GM10266 (cell line): ENCODE measurements at regions not wholly inside any gene's neighbourhood (a gene's known extent, or its start where the extent isn't known, plus 50 kb on each side); places are given as distances from the start of the nearest gene placed in this dataset.

Source experiments
- DNase-seq: peaks from one replicate; pipeline ENCODE4 v3.0.0; 2012; ENCODE audit errors: extremely low spot score
- TF ChIP-seq, protein P1 (sequence below): IDR thresholded peaks from 2 replicates; pipeline ENCODE4 v1.5.1; 2012; ENCODE audit warnings: mild to moderate bottlenecking, low read depth; ENCODE audit not compliant: control insufficient read depth, insufficient read depth; ENCODE audit errors: missing control alignments

DNA sequence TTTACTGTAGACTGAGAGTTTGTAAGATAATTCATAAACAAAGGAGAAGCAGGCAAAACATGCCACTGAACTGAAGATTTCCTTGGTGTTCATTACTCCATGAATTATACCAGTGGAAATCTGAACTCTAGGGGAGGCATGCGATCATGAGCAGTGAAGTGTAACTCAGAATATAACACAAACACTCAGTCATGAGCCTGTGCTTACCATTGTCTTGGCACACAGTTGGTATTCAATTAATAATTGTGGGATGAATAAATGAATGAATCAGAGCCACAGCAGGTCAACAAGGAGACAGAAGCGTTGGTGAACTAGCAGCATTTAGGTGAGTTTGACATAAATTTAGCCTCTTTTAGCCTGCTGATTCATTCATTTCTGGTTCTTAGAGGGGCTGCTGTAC lies 263.5 kb upstream of the DKK2 start:
- TF ChIP-seq, protein P1, sequence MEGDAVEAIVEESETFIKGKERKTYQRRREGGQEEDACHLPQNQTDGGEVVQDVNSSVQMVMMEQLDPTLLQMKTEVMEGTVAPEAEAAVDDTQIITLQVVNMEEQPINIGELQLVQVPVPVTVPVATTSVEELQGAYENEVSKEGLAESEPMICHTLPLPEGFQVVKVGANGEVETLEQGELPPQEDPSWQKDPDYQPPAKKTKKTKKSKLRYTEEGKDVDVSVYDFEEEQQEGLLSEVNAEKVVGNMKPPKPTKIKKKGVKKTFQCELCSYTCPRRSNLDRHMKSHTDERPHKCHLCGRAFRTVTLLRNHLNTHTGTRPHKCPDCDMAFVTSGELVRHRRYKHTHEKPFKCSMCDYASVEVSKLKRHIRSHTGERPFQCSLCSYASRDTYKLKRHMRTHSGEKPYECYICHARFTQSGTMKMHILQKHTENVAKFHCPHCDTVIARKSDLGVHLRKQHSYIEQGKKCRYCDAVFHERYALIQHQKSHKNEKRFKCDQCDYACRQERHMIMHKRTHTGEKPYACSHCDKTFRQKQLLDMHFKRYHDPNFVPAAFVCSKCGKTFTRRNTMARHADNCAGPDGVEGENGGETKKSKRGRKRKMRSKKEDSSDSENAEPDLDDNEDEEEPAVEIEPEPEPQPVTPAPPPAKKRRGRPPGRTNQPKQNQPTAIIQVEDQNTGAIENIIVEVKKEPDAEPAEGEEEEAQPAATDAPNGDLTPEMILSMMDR: no peak
- no peak for DNase-seq

DNA sequence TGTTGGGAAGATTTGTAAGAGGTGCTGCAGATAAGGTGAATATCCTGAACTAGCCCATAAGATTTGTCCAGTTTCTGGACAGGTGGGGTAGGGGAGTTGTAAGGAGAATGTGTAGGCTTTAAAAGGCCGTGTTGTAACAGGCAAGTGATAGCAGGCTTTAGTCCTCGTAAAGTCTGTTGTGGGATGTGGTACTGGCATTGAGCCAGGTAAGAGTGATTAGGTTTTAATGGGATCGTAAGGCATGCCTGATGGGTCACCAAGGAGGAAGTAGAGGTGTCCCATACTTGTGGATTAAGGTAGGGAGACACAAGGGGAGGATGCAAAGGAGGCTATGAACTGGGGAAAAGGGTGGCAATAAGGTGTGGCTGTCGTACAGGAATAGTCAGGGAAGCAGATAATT lies 256.9 kb upstream of the DKK2 start:
- no peak for DNase-seq
- TF ChIP-seq, protein P1: no peak

DNA sequence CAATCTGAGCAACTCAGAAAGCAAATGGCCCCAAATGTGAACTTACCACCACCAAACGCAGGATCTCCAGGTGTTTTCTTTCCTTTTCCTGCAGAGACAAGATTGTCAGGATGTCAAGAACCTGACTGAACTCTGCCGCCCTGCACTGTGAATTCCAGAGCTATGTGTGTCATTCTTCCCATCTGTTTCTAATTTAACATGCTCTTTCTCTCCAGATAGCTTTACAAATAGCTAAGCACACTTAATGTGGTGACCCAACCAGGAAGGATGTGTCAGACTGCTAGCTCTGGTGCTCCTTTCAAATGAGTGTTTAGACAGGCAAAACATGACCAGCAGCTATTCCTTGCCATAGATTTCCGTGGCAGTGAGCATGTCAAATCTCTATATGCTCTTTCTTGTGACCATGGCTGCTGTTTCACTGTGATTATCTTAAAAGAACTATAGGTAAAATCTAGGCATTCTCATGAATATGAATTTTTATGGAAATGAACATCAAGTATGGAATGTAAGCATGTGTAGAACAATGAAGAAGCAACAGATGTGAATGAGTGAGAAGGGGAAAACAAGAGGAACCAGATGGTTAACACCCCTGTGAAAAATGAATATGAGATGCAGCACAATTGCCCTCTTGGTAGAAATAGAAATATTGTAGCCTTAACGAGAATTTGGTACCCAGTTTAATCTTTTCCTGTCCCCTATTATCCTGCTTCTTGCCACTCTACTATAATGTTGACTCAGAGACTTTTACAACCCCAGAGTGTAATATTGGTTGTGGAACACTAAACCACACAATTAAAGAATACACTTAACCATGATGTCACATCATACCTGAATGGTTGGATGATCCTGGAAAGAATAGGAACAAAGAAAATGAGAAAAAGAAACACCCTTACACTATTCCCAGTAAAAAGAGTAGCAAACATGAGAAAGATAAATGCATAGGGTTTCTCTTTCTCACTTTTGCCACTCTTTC lies 247.8 kb upstream of the DKK2 start:
- TF ChIP-seq, protein P1: no peak
- DNase-seq: no peak

DNA sequence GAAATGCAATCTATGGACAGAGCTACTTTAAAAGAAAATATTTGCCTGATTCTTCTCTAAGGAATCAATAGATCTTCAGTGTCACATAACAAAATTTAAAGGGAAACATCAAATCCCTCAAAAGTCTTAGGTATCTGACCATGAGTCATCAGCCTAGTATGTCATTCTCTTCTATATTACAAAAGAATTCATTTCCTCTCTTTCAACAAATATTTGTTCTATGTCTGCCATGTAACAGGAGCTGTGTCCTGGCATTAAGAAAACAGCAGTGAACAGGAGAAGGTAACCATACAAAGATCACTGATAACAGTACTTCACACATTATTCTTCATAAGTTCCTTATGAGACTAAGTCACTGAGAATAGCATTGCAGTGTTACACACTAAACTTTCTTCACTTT lies 243.6 kb upstream of the DKK2 start:
- TF ChIP-seq, protein P1: no peak
- DNase-seq: no peak

DNA sequence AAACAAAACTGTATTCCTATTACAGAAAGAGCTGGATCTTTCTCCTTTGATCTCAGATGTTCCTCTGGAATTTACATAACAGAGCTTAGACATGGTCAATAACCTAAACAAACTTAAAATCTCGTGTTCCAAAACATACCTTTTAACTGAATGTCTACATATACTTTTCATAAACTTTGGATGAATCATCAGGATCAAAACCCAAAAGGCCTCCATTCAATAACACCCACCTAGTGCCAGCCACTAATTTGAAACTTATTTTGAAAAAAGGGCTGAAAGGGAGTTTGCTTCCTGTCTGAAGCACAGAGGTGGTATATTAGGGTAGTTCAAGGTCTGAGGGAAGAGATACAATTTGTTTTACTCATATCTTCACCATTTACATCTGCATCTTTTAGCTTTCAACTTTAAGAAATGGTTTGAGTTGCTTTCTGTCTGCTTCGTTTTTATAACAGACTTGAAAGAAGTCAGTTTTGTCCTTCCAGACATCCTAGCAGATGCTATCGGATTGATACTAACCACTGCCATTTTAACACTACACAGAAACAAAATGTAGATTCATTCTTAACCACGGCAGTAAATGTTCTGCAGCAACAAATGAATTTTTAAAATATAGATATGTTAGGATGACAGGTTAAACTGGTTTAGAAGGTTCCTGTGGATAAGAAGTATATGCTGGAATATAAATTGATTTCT lies 242.8 kb upstream of the DKK2 start:
- TF ChIP-seq, protein P1: no peak
- no peak for DNase-seq

DNA sequence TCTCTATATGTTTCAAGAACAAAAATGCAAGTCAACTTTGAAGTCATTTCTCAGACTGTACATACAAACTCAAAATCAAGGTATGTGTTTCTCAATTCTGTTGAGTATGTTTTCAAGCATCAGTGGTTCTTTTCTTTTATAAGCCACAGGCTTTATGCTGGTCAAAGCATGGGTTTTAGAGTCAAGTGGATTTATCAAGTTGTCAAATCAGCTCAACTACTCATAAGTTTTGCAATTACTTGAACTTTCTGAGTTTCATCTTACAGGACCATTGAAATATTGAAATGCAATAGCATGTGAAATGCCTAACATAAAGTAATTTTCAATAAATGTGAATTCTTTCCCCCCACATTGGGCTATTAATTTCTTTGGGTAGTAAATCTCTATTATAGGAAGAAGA lies 239.9 kb upstream of the DKK2 start:
- DNase-seq: no peak
- TF ChIP-seq, protein P1: no peak

DNA sequence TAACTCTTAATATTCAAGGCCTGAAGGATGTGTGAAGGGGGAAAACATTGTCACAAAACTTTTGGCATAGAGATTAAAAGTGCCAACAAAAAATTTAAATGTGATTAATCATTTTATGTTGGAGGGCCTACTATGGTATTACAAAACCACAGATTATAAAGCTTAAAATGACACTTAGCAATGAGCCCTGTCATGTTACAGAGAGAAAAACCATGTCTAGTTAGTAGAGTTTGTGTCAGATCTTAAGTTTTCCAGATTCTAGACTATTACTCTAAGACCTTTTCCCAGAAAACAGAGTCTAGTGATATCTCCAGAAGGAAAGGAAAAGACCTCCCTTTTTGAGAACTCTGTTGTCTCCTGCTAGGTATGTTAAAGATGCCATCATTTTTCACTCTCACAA lies 239.1 kb upstream of the DKK2 start:
- no peak for DNase-seq
- TF ChIP-seq, protein P1: no peak
